SU-DHL-6 (cell line): ENCODE measurements at regions not wholly inside any gene's neighbourhood (a gene's known extent, or its start where the extent isn't known, plus 50 kb on each side); places are given as distances from the start of the nearest gene placed in this dataset.

Experiments
- H2AFZ ChIP-seq: fragments of 200-600 bp; sonication (generic); 2 replicates; pipeline ENCODE4 v1.6.1; 2014; ENCODE audit warnings: low read depth, mild to moderate bottlenecking, moderate library complexity, mixed read lengths, antibody characterized with exemption, low read length; ENCODE audit not compliant: severe bottlenecking
- H3F3A ChIP-seq: fragments of 200-600 bp; shearing (Covaris generic); 2 replicates; pipeline ENCODE4 v1.6.0; 2016; ENCODE audit warnings: antibody characterized with exemption, mild to moderate bottlenecking; ENCODE audit not compliant: insufficient read depth
- H3K27ac ChIP-seq: fragments of 200-600 bp; sonication (generic); 2 replicates; pipeline ENCODE4 v1.5.1; 2016; ENCODE audit warnings: low read depth, mild to moderate bottlenecking, low read length, moderate library complexity, mixed read lengths
- H3K27me3 ChIP-seq: fragments of 200-600 bp; sonication (generic), shearing (Covaris generic); 2 replicates; pipeline ENCODE4 v1.6.0; 2014; ENCODE audit warnings: mild to moderate bottlenecking, low read length
- H3K36me3 ChIP-seq: fragments of 200-600 bp; sonication (generic); 2 replicates; pipeline ENCODE4 v1.6.1; 2014; ENCODE audit warnings: mild to moderate bottlenecking, low read length, mixed read lengths
- H3K4me2 ChIP-seq: fragments of 300-600, 200-600 bp; shearing (Covaris generic), sonication (generic); 2 replicates; pipeline ENCODE4 v1.6.0; 2014; ENCODE audit warnings: low read length, low read depth, mild to moderate bottlenecking; ENCODE audit not compliant: poor library complexity, severe bottlenecking
- H3K4me3 ChIP-seq: fragments of 200-600 bp; sonication (generic); 2 replicates; pipeline ENCODE4 v1.5.1; 2014; ENCODE audit warnings: antibody characterized with exemption, low read length, mild to moderate bottlenecking, mixed read lengths; ENCODE audit not compliant: insufficient read depth, poor library complexity, severe bottlenecking
- H3K79me2 ChIP-seq: fragments of 200-600 bp; sonication (generic); 2 replicates; pipeline ENCODE4 v1.6.1; 2014; ENCODE audit warnings: mild to moderate bottlenecking, low read length, moderate library complexity; ENCODE audit not compliant: insufficient read depth
- H3K9ac ChIP-seq: fragments of 200-600 bp; sonication (generic); 2 replicates; pipeline ENCODE4 v1.7.0; 2014; ENCODE audit warnings: mild to moderate bottlenecking, low read length
- H3K9me2 ChIP-seq: fragments of 200-600 bp; sonication (generic); replicated peaks from 2 replicates; pipeline ENCODE4 v1.6.1; 2014; ENCODE audit warnings: low read length; ENCODE audit not compliant: insufficient read depth
- H3K9me3 ChIP-seq: fragments of 200-600 bp; sonication (generic); 2 replicates; pipeline ENCODE4 v1.6.1; 2014; ENCODE audit warnings: low read length, mixed read lengths; ENCODE audit not compliant: insufficient read depth
- H4K20me1 ChIP-seq: fragments of 200-600 bp; sonication (generic); 2 replicates; pipeline ENCODE4 v1.6.1; 2014; ENCODE audit warnings: low read depth, mild to moderate bottlenecking, antibody characterized with exemption, low read length, moderate library complexity, mixed read lengths
- EZH2phosphoT487 ChIP-seq: fragments of 200-600 bp; sonication (generic), shearing (Covaris generic); conservative IDR thresholded peaks from 2 replicates; pipeline ENCODE4 v1.6.1; 2018; ENCODE audit warnings: mild to moderate bottlenecking, antibody characterized with exemption, low read length, moderate library complexity, mixed read lengths
- TF ChIP-seq, protein P1 (sequence below): fragments of 200-600 bp; sonication (generic); IDR thresholded peaks from one replicate; pipeline ENCODE4 v1.5.1; 2017; ENCODE audit warnings: antibody characterized with exemption, mild to moderate bottlenecking, low read length, moderate library complexity; ENCODE audit not compliant: insufficient read depth, poor library complexity, severe bottlenecking

DNA sequence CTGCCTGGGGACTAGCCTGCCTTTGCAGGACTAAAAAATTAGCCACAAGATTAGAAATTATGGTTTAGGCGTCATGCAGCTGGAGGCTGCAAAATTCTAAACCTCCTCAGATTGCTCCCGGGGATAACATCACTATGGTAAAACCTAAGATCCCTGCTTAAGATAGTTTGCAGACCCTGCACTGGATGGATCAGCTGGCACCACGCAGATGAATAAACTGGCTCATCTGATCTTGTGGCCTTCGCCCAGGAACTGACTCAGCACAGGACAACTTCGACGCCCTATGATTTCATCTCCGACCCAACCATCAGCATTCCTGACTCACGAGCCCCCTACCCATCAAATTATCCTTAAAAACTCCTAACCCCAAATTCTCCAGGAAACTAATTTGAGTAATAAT is 482.4 kb downstream of the SPRY1 start:
- TF ChIP-seq EZH2phosphoT487: no peak
- TF ChIP-seq, protein P1, sequence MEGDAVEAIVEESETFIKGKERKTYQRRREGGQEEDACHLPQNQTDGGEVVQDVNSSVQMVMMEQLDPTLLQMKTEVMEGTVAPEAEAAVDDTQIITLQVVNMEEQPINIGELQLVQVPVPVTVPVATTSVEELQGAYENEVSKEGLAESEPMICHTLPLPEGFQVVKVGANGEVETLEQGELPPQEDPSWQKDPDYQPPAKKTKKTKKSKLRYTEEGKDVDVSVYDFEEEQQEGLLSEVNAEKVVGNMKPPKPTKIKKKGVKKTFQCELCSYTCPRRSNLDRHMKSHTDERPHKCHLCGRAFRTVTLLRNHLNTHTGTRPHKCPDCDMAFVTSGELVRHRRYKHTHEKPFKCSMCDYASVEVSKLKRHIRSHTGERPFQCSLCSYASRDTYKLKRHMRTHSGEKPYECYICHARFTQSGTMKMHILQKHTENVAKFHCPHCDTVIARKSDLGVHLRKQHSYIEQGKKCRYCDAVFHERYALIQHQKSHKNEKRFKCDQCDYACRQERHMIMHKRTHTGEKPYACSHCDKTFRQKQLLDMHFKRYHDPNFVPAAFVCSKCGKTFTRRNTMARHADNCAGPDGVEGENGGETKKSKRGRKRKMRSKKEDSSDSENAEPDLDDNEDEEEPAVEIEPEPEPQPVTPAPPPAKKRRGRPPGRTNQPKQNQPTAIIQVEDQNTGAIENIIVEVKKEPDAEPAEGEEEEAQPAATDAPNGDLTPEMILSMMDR: no peak
- Histone ChIP-seq H3K79me2 (no peaks in the 10 kb centered on the region), H3K27ac (no peak overlapping the region), H3K9me2 (no peaks in the 10 kb centered on the region), H3K9ac (no peak overlapping the region), H3K4me2 (no peak overlapping the region), H4K20me1 (no peaks in the 10 kb centered on the region), H3K36me3 (no peaks in the 10 kb centered on the region), H3K9me3 (no peaks in the 10 kb centered on the region), H3F3A (no peaks in the 10 kb centered on the region), H3K27me3 (no peaks in the 10 kb centered on the region), H2AFZ (no peak overlapping the region), H3K4me3 (no peak overlapping the region)

DNA sequence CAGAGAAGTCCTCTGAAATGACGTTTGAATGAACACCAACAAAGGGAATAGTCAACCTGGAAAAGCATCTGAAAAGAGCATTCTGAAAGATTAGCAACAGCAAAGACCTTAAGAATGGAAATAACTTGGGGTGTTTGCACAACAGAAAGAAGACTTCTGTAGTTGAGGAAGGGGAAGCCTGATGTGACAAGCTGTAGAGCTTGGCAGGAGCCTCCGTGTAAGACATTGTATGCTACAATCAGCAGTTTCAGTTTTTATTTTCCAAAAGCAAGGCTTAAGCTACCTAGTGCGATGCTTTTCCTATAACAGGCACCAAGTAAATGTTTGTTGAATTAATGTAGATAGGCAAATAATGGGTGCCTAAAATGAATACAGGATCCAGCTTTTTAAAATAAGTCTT is 484.0 kb downstream of the SPRY1 start:
- TF ChIP-seq EZH2phosphoT487: no peak
- TF ChIP-seq, protein P1: no peak
- H3F3A ChIP-seq: no peaks in the 10 kb centered on the region
- H3K9ac ChIP-seq: no peak overlapping the region
- no peak overlapping the region for H2AFZ ChIP-seq
- no peaks in the 10 kb centered on the region for H3K79me2 ChIP-seq
- H3K27me3 ChIP-seq: no peaks in the 10 kb centered on the region
- H3K9me2 ChIP-seq: no peaks in the 10 kb centered on the region
- H3K4me3 ChIP-seq: no peak overlapping the region
- H3K9me3 ChIP-seq: no peaks in the 10 kb centered on the region
- no peaks in the 10 kb centered on the region for H3K36me3 ChIP-seq
- H3K4me2 ChIP-seq: no peak overlapping the region
- H4K20me1 ChIP-seq: no peaks in the 10 kb centered on the region
- H3K27ac ChIP-seq: no peak overlapping the region

DNA sequence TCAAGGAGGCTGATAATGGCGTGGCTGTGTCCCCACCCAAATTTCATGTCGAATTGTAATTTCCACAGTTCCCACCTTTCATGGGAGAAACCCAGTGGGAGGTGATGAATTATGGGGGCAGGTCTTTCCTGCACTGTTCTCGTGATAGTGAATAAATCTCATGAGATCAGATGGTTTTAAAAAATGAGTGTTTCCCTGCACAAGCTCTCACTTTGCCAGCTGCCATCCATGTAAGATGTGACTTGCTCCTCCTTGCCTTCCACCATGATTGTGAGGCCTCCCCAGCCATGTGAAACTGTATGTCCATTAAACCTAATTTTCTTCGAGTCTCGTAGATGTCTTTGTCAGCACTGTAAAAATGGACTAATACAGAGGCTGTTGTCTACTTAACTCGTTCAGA is 488.3 kb downstream of the SPRY1 start:
- Histone ChIP-seq H3K27me3 (no peaks in the 10 kb centered on the region), H3K4me3 (no peak overlapping the region), H3K79me2 (no peaks in the 10 kb centered on the region), H3K9me2 (no peaks in the 10 kb centered on the region), H3K9me3 (no peaks in the 10 kb centered on the region), H3K27ac (no peak overlapping the region), H3K9ac (no peak overlapping the region), H3F3A (no peaks in the 10 kb centered on the region), H2AFZ (no peak overlapping the region), H3K4me2 (no peak overlapping the region), H3K36me3 (no peaks in the 10 kb centered on the region), H4K20me1 (no peaks in the 10 kb centered on the region)
- no peak for TF ChIP-seq EZH2phosphoT487
- TF ChIP-seq, protein P1: no peak
